ENCODE measurements at regions not wholly inside any gene's neighbourhood (a gene's known extent, or its start where the extent isn't known, plus 50 kb on each side); places are given as distances from the start of the nearest gene placed in this dataset.
A peak's percentile ranks its signal among the peaks of the same experiment; 100 is the strongest.

DNA sequence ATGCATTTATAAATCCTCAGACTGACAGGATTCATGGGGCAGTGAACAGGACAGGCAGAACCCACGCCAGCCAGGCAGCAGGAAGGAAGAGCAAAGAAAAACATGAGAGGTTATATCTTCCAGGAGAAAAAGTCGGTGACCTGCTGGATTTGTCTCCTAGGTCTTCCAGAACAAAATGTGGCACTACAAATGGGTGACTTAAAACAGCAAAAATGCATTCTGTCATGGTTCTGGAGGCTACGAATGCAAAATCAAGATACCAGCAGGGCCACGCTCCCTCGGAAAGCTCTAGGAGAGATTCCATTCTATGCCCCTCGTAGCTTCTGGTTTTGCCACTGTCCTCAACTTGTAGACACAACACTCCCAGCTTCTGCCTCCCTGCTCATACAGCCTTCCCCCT is 63.4 kb downstream of the PSMG1 start:
- ChIA-PET CTCF (interaction anchor here (0.5 to 1.0 kb wide), 3 partner anchors 17 to 366 kb away, joined by 3 to 5 read pairs (median 3); no protein-coding TSS in a partner anchor), POLR2A (no interaction called here)
- no peak overlapping the region for H3K27ac ChIP-seq (ENCODE audit: extremely low read depth, low read depth, low read length)
- no peaks in the 10 kb centered on the region for H3K4me1 ChIP-seq (ENCODE audit: control insufficient read depth, insufficient read depth, low read length)
- no peak overlapping the region for H3K4me3 ChIP-seq (ENCODE audit: low read depth, low read length)
- no peaks in the 10 kb centered on the region for H3K9me3 ChIP-seq (ENCODE audit: control insufficient read depth, insufficient read depth, low read depth, low read length)
- H3K36me3 ChIP-seq (ENCODE audit: control insufficient read depth in 2 of 2, insufficient read depth in 1 of 2, low read length in 2 of 2): no peaks in the 10 kb centered on the region
- TF ChIP-seq ZNF10 (tag by site-specific recombination; IDR thresholded peaks at IDR 0.05) (no peak), ZEB2 (tag by site-specific recombination; IDR thresholded peaks at IDR 0.05) (no peak), ZNF202 (tag by site-specific recombination; IDR thresholded peaks at IDR 0.05; ENCODE audit: borderline replicate concordance) (no peak), ZNF132 (tag by site-specific recombination; IDR thresholded peaks at IDR 0.05; ENCODE audit: borderline replicate concordance) (no peak)

DNA sequence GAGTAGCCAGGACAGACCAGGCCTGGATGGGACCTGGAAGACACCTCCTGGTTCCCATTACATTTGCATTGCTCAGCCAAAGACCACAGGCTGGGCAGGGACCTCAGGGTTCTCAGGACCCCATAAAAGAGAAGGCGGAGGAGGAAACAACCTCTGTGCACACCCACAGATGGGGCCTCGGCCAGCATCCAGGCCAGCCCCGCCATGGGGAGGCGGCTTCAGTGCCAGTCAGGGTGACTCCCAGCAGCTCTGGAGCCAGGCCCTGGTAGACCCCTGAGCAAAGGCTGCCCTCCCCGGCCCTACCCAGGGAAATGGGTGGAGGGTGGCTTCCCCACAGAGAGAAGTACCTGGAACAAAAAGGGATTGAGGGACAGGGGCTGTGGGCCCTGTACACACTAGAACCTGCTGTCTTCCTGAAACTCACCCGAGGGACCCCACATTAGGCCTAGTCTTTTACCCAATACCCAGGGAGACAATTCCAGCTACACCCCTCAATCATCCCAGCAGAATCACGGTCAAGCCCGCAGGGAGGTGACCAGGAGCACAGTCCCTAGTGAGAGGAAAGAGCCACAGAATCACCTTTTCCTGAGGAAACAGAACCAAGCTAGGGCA is 64.5 kb downstream of the PSMG1 start:
- no peaks in the 10 kb centered on the region for H3K9me3 ChIP-seq (ENCODE audit: control insufficient read depth, insufficient read depth, low read depth, low read length)
- no peaks in the 10 kb centered on the region for H3K36me3 ChIP-seq (ENCODE audit: control insufficient read depth in 2 of 2, insufficient read depth in 1 of 2, low read length in 2 of 2)
- CTCF ChIA-PET: interaction anchor here (1.0 kb wide), 1 partner anchor 384 kb away, joined by 3 read pairs; no protein-coding TSS in a partner anchor
- TF ChIP-seq KLF1 (tag by site-specific recombination; IDR thresholded peaks at IDR 0.05) (peak; percentile 45), ZNF561 (tag by site-specific recombination; IDR thresholded peaks at IDR 0.05; ENCODE audit: borderline replicate concordance) (no peak)
- H3K4me3 ChIP-seq (ENCODE audit: low read depth, low read length): no peak overlapping the region
- H3K4me1 ChIP-seq (ENCODE audit: control insufficient read depth, insufficient read depth, low read length): no peaks in the 10 kb centered on the region
- H3K27ac ChIP-seq (ENCODE audit: extremely low read depth, low read depth, low read length): no peak overlapping the region
- POLR2A ChIA-PET: no interaction called here

DNA sequence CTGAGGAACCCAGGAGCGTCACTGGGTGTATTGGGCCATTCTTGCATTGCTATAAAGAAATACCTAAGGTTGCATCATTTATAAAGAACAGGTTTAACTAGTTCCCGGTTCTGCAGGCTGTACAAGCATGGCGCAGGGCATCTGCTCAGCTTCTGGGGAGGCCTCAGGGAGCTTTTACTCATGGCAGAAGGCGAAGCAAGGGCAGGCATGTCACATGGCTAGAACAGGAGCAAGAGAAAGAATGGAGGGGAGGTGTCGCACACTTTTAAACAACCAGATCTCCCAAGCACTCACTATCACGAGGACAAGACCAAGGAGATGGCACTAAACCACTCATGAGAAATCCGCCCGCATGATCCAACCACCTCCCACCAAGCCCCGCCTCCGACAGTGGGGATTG is 65.2 kb downstream of the PSMG1 start:
- Histone ChIP-seq H3K36me3 (ENCODE audit: control insufficient read depth in 2 of 2, insufficient read depth in 1 of 2, low read length in 2 of 2) (no peaks in the 10 kb centered on the region), H3K4me1 (ENCODE audit: control insufficient read depth, insufficient read depth, low read length) (no peaks in the 10 kb centered on the region), H3K9me3 (ENCODE audit: control insufficient read depth, insufficient read depth, low read depth, low read length) (no peaks in the 10 kb centered on the region), H3K4me3 (ENCODE audit: low read depth, low read length) (no peak overlapping the region), H3K27ac (ENCODE audit: extremely low read depth, low read depth, low read length) (no peak overlapping the region)
- ChIA-PET CTCF (interaction anchor here (1.0 kb wide), 1 partner anchor 383 kb away, joined by 3 read pairs; no protein-coding TSS in a partner anchor), POLR2A (no interaction called here)
- no peak for TF ChIP-seq SP2 (tag by site-specific recombination; IDR thresholded peaks at IDR 0.05)

DNA sequence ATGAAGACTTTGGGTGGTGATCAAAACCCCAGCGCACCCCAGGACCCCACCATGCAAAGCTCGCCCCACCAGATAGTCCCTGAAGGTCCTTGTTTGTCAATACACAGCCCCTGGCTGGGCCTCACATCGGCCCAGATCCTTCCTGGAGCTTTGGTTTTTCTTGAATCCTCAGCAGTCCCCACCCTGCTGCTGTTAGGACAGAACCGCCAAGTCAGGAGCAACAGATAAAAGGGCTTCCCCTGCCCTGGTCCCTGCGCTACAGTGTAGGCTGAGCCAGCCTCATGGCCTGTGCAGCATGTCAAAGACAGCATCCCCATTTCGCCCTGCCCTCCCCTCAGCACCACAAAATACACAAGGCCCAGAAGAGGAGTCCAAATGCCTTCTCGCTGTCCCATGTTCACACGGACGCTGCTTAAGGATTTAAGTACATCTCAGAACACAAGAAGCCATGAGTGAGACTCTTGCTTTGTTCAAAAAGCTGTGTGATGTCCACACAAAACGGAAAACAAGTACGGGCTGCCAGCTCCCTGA is 65.7 kb downstream of the PSMG1 start:
- TF ChIP-seq ZNF341 (tag by site-specific recombination; IDR thresholded peaks at IDR 0.05; ENCODE audit: low read depth) (no peak), ZNF610 (tag by site-specific recombination; IDR thresholded peaks at IDR 0.05; ENCODE audit: borderline replicate concordance) (no peak), ZBTB20 (tag by site-specific recombination; IDR thresholded peaks at IDR 0.05) (no peak), ZNF626 (tag by site-specific recombination; IDR thresholded peaks at IDR 0.05) (no peak), ZNF423 (tag by site-specific recombination; IDR thresholded peaks at IDR 0.05) (no peak), ZNF350 (tag by site-specific recombination; IDR thresholded peaks at IDR 0.05) (no peak), SP3 (tag by site-specific recombination; IDR thresholded peaks at IDR 0.05) (no peak), KLF10 (tag by site-specific recombination; IDR thresholded peaks at IDR 0.05) (no peak), ZBTB8A (tag by site-specific recombination; IDR thresholded peaks at IDR 0.05) (no peak), OSR2 (tag by site-specific recombination; IDR thresholded peaks at IDR 0.05) (no peak), ZNF175 (tag by site-specific recombination; IDR thresholded peaks at IDR 0.05) (no peak), ZNF560 (tag by site-specific recombination; IDR thresholded peaks at IDR 0.05; ENCODE audit: borderline replicate concordance) (no peak), SP2 (tag by site-specific recombination; IDR thresholded peaks at IDR 0.05) (no peak), GFI1B (tag by site-specific recombination; IDR thresholded peaks at IDR 0.05) (no peak), ZNF19 (tag by site-specific recombination; IDR thresholded peaks at IDR 0.05; ENCODE audit: low read depth) (no peak)
- TF ChIP-seq, protein P1, sequence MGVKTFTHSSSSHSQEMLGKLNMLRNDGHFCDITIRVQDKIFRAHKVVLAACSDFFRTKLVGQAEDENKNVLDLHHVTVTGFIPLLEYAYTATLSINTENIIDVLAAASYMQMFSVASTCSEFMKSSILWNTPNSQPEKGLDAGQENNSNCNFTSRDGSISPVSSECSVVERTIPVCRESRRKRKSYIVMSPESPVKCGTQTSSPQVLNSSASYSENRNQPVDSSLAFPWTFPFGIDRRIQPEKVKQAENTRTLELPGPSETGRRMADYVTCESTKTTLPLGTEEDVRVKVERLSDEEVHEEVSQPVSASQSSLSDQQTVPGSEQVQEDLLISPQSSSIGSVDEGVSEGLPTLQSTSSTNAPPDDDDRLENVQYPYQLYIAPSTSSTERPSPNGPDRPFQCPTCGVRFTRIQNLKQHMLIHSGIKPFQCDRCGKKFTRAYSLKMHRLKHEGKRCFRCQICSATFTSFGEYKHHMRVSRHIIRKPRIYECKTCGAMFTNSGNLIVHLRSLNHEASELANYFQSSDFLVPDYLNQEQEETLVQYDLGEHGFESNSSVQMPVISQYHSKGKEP (tag by site-specific recombination; IDR thresholded peaks at IDR 0.05): no peak
- TF ChIP-seq, protein P2, sequence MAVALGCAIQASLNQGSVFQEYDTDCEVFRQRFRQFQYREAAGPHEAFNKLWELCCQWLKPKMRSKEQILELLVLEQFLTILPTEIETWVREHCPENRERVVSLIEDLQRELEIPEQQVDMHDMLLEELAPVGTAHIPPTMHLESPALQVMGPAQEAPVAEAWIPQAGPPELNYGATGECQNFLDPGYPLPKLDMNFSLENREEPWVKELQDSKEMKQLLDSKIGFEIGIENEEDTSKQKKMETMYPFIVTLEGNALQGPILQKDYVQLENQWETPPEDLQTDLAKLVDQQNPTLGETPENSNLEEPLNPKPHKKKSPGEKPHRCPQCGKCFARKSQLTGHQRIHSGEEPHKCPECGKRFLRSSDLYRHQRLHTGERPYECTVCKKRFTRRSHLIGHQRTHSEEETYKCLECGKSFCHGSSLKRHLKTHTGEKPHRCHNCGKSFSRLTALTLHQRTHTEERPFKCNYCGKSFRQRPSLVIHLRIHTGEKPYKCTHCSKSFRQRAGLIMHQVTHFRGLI (tag by site-specific recombination; IDR thresholded peaks at IDR 0.05): no peak
- Histone ChIP-seq H3K27ac (ENCODE audit: extremely low read depth, low read depth, low read length) (no peak overlapping the region), H3K4me3 (ENCODE audit: low read depth, low read length) (no peak overlapping the region), H3K4me1 (ENCODE audit: control insufficient read depth, insufficient read depth, low read length) (no peaks in the 10 kb centered on the region), H3K9me3 (ENCODE audit: control insufficient read depth, insufficient read depth, low read depth, low read length) (no peaks in the 10 kb centered on the region), H3K36me3 (ENCODE audit: control insufficient read depth in 2 of 2, insufficient read depth in 1 of 2, low read length in 2 of 2) (no peaks in the 10 kb centered on the region)
- CTCF ChIA-PET: interaction anchor here (1.0 kb wide), 2 partner anchors 245 to 383 kb away, joined by 3 read pairs; no protein-coding TSS in a partner anchor
- POLR2A ChIA-PET: no interaction called here
